Stomach (tissue), 8 donors: ENCODE measurements at regions not wholly inside any gene's neighbourhood (a gene's known extent, or its start where the extent isn't known, plus 50 kb on each side); places are given as distances from the start of the nearest gene placed in this dataset.

Experiments used
- DNase-seq, 2 donors: peaks; one replicate each; pipeline versions ENCODE4 v3.0.0 to v3.0.0-alpha.2; 2013 to 2019
- H3K27ac ChIP-seq, 5 donors: fragments of 200-600 bp in 4 of 5; sonication (generic) in 4 of 5; one replicate each; pipeline ENCODE4 v1.5.1; 2013 to 2019; ENCODE audit warnings: mild to moderate bottlenecking in 1 of 5, moderate library complexity in 1 of 5
- H3K27me3 ChIP-seq, 3 donors: fragments of 200-600 bp; sonication (generic); one replicate each; pipeline ENCODE4 v1.5.1; 2017 to 2019; ENCODE audit warnings: mixed run types in 1 of 3
- H3K36me3 ChIP-seq, 4 donors: fragments of 200-600 bp; sonication (generic); 1 replicate in 3 of 4; 2 replicates in 1 of 4; pipeline ENCODE4 v1.5.1; 2016 to 2019
- H3K4me1 ChIP-seq, 4 donors: fragments of 200-600 bp; sonication (generic); one replicate each; pipeline ENCODE4 v1.5.1; 2016 to 2019
- H3K4me3 ChIP-seq, 4 donors: fragments of 200-600 bp; sonication (generic) in 3 of 4; one replicate each; pipeline ENCODE4 v1.5.1; 2016 to 2019; ENCODE audit warnings: mild to moderate bottlenecking in 1 of 4
- H3K9me3 ChIP-seq, 4 donors: fragments of 200-600 bp; sonication (generic); one replicate each; pipeline ENCODE4 v1.5.1; 2016 to 2019
- EP300 ChIP-seq: sonication (generic); formaldehyde crosslinking; IDR thresholded peaks from one replicate; pipeline ENCODE4 v1.6.1; 2017; ENCODE audit warnings: antibody characterized with exemption
- POLR2A ChIP-seq, 4 donors: fragments of 450-650 bp; IDR thresholded peaks; one replicate each; pipeline ENCODE4 v1.6.1; 2016; ENCODE audit warnings: antibody characterized with exemption in 4 of 4, control low read depth in 2 of 4, mild to moderate bottlenecking in 1 of 4, moderate library complexity in 1 of 4
- POLR2AphosphoS5 ChIP-seq, 3 donors: sonication (generic); formaldehyde crosslinking; IDR thresholded peaks; one replicate each; pipeline ENCODE4 v1.6.1; 2016; ENCODE audit warnings: antibody characterized with exemption in 3 of 3
- WGBS, 5 donors: extraction: QIAGEN DNeasy Blood & Tissue Kit in 3 of 5; methylation state at CpG; one replicate each; pipeline versions ENCODE4 v1.1.5 to v1.1.7; 2013 to 2018; 5-methylcytosine and 5-hydroxymethylcytosine counted together
- intact Hi-C: fragments of 100-400 bp; cut with DNase I; formaldehyde crosslinking; loops from one replicate; pipeline ENCODE4 v1.15.1; 2023; ENCODE audit warnings: low total_unique reads
- TF ChIP-seq, protein P1 (sequence below), 7 experiments: fragments of 450-650 bp in 4 of 7; fragments of 200-600 bp in 3 of 7; sonication (generic) in 3 of 7; IDR thresholded peaks; one replicate each; pipeline ENCODE4 v1.5.1; 2016 to 2019; ENCODE audit warnings: antibody characterized with exemption in 7 of 7, control low read depth in 2 of 7, mild to moderate bottlenecking in 1 of 7
- donor health status: healthy with polysubstance abuse.
- donor health status: Bipolar disorder and iron deficiency.
- donor health status: healthy.

DNA sequence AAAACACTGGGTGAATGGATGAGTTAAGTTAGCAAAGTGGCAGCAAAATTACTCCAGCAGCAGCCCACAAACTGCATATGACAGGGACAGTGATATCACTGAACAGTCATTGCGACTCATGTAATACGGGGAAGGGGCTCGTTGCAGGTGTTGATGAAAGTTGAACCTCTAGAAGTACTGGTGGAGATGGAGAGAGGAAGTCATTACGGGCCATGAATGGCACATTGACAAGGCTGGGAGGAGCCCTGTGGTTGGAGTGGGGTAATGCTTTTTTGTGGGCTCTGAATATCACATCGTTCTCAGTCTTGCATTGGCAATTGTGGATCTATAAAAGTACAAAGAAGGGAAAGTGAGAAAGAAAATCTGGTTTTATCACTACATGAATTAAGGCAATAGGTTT is 278.1 kb downstream of the ZPLD1 start:
- WGBS, 5 donors = 63 to 84% (median 83%) methylated on average over 5 of the region's 5 CpGs
- TF ChIP-seq, protein P1, sequence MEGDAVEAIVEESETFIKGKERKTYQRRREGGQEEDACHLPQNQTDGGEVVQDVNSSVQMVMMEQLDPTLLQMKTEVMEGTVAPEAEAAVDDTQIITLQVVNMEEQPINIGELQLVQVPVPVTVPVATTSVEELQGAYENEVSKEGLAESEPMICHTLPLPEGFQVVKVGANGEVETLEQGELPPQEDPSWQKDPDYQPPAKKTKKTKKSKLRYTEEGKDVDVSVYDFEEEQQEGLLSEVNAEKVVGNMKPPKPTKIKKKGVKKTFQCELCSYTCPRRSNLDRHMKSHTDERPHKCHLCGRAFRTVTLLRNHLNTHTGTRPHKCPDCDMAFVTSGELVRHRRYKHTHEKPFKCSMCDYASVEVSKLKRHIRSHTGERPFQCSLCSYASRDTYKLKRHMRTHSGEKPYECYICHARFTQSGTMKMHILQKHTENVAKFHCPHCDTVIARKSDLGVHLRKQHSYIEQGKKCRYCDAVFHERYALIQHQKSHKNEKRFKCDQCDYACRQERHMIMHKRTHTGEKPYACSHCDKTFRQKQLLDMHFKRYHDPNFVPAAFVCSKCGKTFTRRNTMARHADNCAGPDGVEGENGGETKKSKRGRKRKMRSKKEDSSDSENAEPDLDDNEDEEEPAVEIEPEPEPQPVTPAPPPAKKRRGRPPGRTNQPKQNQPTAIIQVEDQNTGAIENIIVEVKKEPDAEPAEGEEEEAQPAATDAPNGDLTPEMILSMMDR (IDR thresholded peaks at IDR 0.05) = no peak
- no peak for TF ChIP-seq EP300
- no peak for TF ChIP-seq POLR2AphosphoS5 (IDR thresholded peaks at IDR 0.05)
- TF ChIP-seq POLR2A (IDR thresholded peaks at IDR 0.05) = no peak
- H3K27ac ChIP-seq = no peak overlapping the region
- no peaks in the 10 kb centered on the region for H3K9me3 ChIP-seq
- H3K27me3 ChIP-seq = no peaks in the 10 kb centered on the region
- no peak for DNase-seq
- intact Hi-C loops = no loop called here
- H3K4me1 ChIP-seq = no peaks in the 10 kb centered on the region
- H3K4me3 ChIP-seq = no peak overlapping the region
- no peaks in the 10 kb centered on the region for H3K36me3 ChIP-seq

DNA sequence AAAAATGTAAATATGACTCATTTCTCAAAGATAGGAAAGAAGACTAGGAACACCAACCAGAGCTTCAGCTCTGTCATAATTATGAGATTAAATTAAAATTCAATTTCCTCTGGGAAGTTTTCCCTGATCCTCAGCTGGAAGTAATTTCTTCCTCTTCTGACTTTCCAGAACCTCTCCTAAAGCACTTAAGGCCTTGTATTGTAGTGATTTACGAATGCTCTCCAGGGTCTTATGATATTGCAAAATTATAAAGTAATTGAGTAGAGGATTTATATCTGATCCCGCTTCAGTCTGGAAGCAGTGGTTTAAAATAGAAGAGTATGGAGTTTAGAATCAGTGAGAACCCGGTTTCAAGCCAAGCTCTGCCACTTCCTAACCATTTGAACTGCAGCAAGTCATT is 279.8 kb downstream of the ZPLD1 start:
- no peaks in the 10 kb centered on the region for H3K27me3 ChIP-seq
- H3K4me3 ChIP-seq = no peak overlapping the region
- no peaks in the 10 kb centered on the region for H3K4me1 ChIP-seq
- no peaks in the 10 kb centered on the region for H3K36me3 ChIP-seq
- intact Hi-C loops = no loop called here
- WGBS, 5 donors = 71 to 84% (median 75%) methylated on average over 3 of the region's 3 CpGs
- no peak overlapping the region for H3K27ac ChIP-seq
- TF ChIP-seq EP300 (no peak), POLR2A (IDR thresholded peaks at IDR 0.05) (no peak), POLR2AphosphoS5 (IDR thresholded peaks at IDR 0.05) (no peak)
- TF ChIP-seq, protein P1 (IDR thresholded peaks at IDR 0.05) = no peak
- no peaks in the 10 kb centered on the region for H3K9me3 ChIP-seq
- DNase-seq = peak in 1 of 2 donors; percentile 43

DNA sequence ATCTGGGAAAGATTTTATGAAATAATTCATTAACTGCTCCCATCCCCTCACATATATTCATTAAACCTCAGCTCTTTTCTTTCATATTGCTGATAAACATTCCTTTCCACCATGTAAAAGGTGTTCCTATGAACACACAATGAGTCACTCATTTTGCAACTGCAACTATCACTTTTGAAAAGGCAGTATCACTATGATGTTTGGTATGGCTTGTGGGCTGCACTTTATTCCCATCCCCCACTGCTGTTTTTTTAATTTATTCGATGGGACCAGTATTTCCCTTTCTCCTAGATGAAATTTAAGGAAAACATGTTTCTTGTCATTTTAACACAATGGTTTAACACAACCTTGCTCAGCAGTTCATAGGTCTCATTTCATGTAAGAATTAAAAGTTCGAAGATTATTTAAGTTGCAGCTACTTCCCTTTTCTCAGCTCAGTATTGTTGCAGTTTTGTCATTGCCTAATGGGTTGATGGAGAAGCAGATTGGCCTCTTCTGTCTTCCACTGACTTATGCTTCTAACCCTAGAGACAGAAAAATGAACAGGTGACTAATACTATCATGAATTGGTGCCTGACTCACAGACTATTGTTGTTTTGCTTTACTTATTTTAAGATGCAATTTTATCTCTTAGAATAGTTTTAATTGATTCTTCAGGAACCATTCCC is 280.3 kb downstream of the ZPLD1 start:
- H3K27me3 ChIP-seq = no peaks in the 10 kb centered on the region
- H3K36me3 ChIP-seq = no peaks in the 10 kb centered on the region
- no peak for DNase-seq
- no peak overlapping the region for H3K27ac ChIP-seq
- intact Hi-C loops = no loop called here
- 76 to 87% (median 82%) methylated on average over 2 of the region's 2 CpGs for WGBS, 5 donors
- H3K9me3 ChIP-seq = no peaks in the 10 kb centered on the region
- TF ChIP-seq POLR2AphosphoS5 (IDR thresholded peaks at IDR 0.05) (no peak), EP300 (no peak), POLR2A (IDR thresholded peaks at IDR 0.05) (no peak)
- TF ChIP-seq, protein P1 (IDR thresholded peaks at IDR 0.05) = no peak
- no peak overlapping the region for H3K4me3 ChIP-seq
- H3K4me1 ChIP-seq = no peaks in the 10 kb centered on the region

DNA sequence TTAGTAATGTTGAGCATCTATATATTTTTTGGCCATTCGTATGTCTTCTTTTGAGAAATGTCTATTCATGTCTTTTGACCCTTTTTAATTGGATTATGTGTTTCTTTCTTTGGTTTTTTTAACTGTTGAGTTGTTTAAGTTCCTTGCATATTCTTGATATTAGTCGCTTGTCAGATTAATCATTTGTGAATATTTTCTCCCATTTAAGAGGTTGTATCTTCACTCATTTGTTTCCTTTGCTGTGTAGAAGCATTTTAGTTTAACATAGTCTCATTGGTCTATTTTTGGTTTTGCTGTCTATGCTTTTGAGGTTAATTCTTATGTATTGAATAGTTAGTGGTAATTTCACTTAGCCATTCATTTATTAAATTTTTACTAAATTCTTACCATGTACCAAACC is 283.8 kb downstream of the ZPLD1 start:
- TF ChIP-seq POLR2A (IDR thresholded peaks at IDR 0.05) (no peak), POLR2AphosphoS5 (IDR thresholded peaks at IDR 0.05) (no peak), EP300 (no peak)
- TF ChIP-seq, protein P1 (IDR thresholded peaks at IDR 0.05) = no peak
- WGBS, 5 donors = 75 to 86% (median 77%) methylated on average over 2 of the region's 2 CpGs
- Histone ChIP-seq H3K36me3 (no peaks in the 10 kb centered on the region), H3K9me3 (no peaks in the 10 kb centered on the region), H3K4me1 (no peaks in the 10 kb centered on the region), H3K27ac (no peak overlapping the region), H3K27me3 (no peaks in the 10 kb centered on the region), H3K4me3 (no peak overlapping the region)
- intact Hi-C loops = no loop called here
- DNase-seq = no peak
